Coronary artery (tissue), 2 donors: ENCODE measurements at regions not wholly inside any gene's neighbourhood (a gene's known extent, or its start where the extent isn't known, plus 50 kb on each side); places are given as distances from the start of the nearest gene placed in this dataset.

ENCODE experiments used
- DNase-seq: peaks from one replicate; pipeline ENCODE4 v3.0.0-alpha.2; 2017; ENCODE audit warnings: low spot score
- H3K27ac ChIP-seq, 2 donors: fragments of 200-600 bp; sonication (generic); one replicate each; pipeline ENCODE4 v1.5.1; 2016 to 2019
- H3K4me3 ChIP-seq: fragments of 200-600 bp; sonication (generic); 2 replicates; pipeline ENCODE4 v1.5.1; 2016; ENCODE audit warnings: mild to moderate bottlenecking, moderate library complexity
- CTCF ChIP-seq: fragments of 200-600 bp; sonication (generic); IDR thresholded peaks from one replicate; pipeline ENCODE4 v1.5.1; 2019; ENCODE audit warnings: antibody characterized with exemption

DNA sequence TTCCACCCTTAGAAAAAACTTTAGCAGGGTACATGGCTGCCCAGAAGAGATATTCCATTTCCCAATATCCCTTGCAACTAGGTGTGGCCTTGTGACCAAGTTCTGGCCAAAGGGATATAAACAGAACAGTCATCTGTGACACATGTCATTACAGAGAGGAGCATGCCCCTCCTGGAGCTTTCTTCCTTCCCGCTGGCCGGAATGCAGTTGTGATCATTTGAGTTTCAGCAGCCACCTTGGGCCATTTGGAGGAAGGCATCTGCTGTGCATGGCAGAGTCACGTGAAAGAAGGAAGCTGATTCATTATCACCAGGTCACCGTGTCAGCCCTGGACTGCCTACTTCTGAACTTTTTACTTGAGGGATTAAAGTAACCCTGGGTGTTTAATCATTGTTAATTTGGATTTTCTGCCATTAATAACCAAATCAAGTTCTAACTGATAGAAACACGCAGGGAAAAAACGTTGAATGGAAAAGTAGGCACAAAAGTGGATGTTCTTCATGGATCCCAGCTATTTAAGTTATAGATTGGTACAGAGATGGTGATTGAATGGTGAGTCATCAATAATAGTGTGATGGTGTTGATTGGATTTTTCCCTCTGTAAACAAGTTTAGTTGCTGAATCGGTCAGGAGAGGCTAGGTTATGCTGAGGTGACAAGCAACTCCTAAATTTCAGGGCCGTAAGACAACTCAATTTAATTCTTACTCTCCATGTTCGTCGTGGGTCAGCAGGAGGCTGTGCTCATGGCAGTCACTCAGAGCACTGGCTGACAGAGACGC lies 80.7 kb upstream of the CCDC167 start:
- TF ChIP-seq CTCF, result no peak
- no peak for DNase-seq
- Histone ChIP-seq H3K27ac (no peak overlapping the region), H3K4me3 (no peak overlapping the region)

DNA sequence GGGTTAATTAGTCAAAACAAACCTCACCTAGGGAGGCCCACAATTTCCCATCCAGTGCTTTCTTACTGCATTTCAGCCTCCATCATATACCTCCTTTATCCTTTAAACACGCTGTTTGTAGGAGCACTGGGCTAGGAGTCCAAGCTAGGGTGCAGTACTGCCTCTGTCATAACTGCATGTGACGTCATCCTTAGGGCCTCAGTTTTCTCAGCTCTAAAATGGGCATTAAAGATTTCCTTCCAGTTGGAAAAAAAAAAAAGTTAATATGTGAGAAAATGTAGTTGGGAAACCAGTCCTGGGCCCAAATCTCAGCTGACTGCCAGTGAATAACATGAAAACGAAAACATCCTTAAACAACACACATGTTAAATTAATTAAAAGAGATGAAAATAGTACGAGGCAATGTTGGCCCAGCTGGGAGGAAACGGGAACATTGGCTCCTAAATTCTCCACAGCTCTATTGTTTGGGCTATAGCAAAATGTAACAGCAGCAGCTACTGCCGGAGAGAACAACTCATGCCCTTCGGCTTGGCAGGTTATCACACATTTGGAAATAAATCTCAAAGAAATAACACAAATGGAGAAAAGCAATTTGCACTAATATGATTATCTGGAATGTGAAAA lies 79.9 kb upstream of the CCDC167 start:
- no peak overlapping the region for H3K4me3 ChIP-seq
- TF ChIP-seq CTCF, result no peak
- H3K27ac ChIP-seq, result no peak overlapping the region
- DNase-seq, result no peak

DNA sequence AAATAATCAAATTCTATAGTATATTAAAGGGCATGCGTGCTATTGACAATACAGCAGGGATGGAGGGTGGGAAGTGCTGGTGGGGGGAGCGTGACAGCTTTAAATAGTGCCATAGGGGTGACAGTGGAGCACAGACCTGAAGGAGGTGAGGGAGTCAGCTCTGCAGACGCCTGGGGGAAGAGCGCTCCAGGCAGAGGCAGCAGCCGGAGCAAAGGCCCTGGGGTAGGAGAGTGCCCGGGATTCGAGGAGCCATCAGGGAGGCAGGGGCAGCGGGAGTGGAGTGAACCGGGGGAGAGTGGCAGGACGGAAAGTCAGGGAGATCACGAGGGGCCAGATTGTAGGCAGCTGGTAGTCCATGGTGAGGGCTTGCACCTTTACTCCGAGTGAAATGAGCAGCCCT lies 78.4 kb upstream of the CCDC167 start:
- no peak overlapping the region for H3K4me3 ChIP-seq
- TF ChIP-seq CTCF, result no peak
- H3K27ac ChIP-seq, result no peak overlapping the region
- DNase-seq, result no peak

- H3K4me3 ChIP-seq, result no peak overlapping the region
- no peak overlapping the region for H3K27ac ChIP-seq
- no peak for TF ChIP-seq CTCF
- DNase-seq, result no peak
These were observed 76.6 kb upstream of the CCDC167 start for GRCh38 chr6:37576336-37576737.

GRCh38 chr6:37575221-37575620 lies 75.5 kb upstream of the CCDC167 start:
- DNase-seq, result no peak
- no peak overlapping the region for H3K4me3 ChIP-seq
- TF ChIP-seq CTCF, result no peak
- no peak overlapping the region for H3K27ac ChIP-seq

DNA sequence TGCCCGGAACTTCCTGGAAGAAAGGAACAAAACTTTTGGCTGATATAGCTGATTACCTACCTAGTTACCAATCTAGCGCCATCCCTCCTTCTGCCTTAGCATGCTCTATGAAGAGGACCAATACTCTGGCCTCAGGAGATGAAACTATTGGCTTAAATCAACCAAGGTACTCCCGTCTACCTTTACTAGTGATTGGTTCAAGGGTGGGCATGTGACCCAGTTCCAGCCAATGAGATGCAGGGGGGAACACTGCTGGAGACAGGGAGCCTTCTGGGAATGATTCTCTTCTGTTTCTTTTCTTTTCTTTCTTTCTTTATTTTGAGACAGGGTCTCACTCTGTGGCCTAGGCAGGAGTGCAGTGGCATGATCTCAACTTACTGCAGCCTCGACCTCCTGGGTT lies 72.6 kb upstream of the CCDC167 start:
- no peak for DNase-seq
- TF ChIP-seq CTCF, result no peak
- Histone ChIP-seq H3K4me3 (no peak overlapping the region), H3K27ac (no peak overlapping the region)
